Gastroesophageal sphincter (tissue), 3 donors: ENCODE measurements at regions not wholly inside any gene's neighbourhood (a gene's known extent, or its start where the extent isn't known, plus 50 kb on each side); places are given as distances from the start of the nearest gene placed in this dataset.

Source experiments
- EP300 ChIP-seq: sonication (generic); formaldehyde crosslinking; IDR thresholded peaks from one replicate; pipeline ENCODE4 v1.6.1; 2017; ENCODE audit warnings: antibody characterized with exemption, mild to moderate bottlenecking
- POLR2A ChIP-seq, 2 donors: fragments of 450-650 bp; IDR thresholded peaks; one replicate each; pipeline ENCODE4 v1.6.1; 2017; ENCODE audit warnings: antibody characterized with exemption in 2 of 2, mild to moderate bottlenecking in 2 of 2, moderate library complexity in 1 of 2
- TF ChIP-seq, protein P1 (sequence below), 4 experiments: fragments of 200-600 bp in 2 of 4; fragments of 450-650 bp in 2 of 4; sonication (generic) in 1 of 4; IDR thresholded peaks; one replicate each; pipeline ENCODE4 v1.5.1; 2017 to 2019; ENCODE audit warnings: antibody characterized with exemption in 4 of 4, mild to moderate bottlenecking in 2 of 4, moderate library complexity in 2 of 4

DNA sequence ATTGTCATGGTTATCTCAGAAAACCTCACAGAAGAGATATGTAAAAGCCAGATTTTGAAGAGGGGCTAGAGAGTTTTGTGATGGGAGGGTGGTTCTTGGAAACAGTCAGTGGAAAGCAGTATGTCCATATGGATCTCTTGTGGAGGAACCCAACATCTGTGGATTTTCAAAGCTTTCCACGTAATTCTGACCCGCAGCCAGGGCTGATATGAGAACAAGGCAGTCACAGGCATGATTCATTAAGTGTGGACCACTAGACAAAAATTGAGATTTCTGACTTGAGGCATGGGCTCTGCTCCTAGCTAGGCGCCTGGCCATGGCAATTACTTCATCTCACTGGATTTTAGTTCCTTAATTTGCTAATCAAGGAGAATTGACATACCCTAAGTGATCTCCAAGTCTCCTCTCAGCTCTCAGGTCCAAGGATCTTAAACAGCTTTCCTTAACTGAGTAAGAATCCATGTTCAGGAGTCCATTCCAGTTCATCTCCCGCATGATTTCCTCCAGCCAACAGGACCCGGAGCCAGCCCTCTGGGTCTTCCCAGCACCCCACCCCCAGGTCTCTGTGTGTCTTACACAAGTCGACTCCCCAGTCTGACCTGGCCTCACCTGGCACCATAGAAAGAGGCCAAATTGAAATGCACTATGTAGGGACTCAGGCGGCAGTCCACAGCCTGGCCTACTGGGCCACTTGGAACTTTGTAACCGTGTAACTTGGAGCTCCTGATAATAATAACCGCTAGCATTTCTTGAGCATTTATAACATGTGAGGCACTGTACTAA, 176.3 kb upstream of the PARP11 start:
- TF ChIP-seq, protein P1, sequence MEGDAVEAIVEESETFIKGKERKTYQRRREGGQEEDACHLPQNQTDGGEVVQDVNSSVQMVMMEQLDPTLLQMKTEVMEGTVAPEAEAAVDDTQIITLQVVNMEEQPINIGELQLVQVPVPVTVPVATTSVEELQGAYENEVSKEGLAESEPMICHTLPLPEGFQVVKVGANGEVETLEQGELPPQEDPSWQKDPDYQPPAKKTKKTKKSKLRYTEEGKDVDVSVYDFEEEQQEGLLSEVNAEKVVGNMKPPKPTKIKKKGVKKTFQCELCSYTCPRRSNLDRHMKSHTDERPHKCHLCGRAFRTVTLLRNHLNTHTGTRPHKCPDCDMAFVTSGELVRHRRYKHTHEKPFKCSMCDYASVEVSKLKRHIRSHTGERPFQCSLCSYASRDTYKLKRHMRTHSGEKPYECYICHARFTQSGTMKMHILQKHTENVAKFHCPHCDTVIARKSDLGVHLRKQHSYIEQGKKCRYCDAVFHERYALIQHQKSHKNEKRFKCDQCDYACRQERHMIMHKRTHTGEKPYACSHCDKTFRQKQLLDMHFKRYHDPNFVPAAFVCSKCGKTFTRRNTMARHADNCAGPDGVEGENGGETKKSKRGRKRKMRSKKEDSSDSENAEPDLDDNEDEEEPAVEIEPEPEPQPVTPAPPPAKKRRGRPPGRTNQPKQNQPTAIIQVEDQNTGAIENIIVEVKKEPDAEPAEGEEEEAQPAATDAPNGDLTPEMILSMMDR (IDR thresholded peaks at IDR 0.05): no peak
- TF ChIP-seq POLR2A (IDR thresholded peaks at IDR 0.05) (no peak), EP300 (no peak)
